ENCODE measurements at regions not wholly inside any gene's neighbourhood (a gene's known extent, or its start where the extent isn't known, plus 50 kb on each side); places are given as distances from the start of the nearest gene placed in this dataset.

DNA sequence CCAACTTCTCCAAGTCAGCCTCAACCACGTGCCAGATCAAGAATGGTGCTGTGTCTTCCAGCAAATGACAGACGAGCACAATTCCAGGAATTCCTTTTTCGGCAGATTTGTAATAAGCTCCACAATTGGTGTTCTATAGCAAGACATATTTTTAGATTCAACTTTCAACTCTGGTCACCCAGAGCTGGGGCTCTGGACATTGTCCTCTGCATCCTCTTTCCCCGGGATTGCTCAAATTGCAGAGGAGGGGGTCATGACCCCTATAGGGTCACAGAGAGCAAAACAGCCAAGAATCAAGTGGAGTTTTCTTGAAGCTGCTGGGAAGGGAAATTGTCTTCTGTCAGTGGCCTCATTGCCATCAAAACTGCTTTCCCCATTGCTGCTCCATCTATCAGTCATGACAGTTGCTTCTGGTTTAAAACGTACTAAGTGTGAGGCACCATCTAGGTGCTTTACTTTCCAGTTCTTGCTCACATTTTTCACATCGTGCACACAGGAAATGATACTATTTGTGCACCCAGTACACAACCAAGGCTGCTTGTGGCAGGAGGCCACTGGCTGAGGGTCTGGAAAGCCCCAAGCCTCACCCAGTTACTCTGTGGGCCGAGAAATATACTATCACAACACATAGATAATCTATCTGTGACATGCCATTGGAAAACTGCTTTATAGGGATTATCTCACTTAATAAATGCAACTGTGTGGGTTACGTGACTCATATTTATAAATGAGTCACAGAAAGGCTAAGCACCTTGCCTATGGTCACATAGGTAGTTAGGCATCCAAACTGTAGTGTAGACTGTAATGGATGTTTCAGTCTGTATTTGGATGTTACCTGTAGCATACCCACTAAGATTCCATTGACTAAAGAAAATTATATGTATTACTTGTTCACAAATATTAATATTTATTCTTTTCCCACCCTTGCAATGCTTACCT lies 91.7 kb upstream of the PHOX2B start:
- TF ChIP-seq, protein P1, sequence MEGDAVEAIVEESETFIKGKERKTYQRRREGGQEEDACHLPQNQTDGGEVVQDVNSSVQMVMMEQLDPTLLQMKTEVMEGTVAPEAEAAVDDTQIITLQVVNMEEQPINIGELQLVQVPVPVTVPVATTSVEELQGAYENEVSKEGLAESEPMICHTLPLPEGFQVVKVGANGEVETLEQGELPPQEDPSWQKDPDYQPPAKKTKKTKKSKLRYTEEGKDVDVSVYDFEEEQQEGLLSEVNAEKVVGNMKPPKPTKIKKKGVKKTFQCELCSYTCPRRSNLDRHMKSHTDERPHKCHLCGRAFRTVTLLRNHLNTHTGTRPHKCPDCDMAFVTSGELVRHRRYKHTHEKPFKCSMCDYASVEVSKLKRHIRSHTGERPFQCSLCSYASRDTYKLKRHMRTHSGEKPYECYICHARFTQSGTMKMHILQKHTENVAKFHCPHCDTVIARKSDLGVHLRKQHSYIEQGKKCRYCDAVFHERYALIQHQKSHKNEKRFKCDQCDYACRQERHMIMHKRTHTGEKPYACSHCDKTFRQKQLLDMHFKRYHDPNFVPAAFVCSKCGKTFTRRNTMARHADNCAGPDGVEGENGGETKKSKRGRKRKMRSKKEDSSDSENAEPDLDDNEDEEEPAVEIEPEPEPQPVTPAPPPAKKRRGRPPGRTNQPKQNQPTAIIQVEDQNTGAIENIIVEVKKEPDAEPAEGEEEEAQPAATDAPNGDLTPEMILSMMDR (IDR thresholded peaks at IDR 0.05) = no peak
- no peak for TF ChIP-seq POLR2A (IDR thresholded peaks at IDR 0.05)

Measured in esophagus squamous epithelium (tissue), 4 donors.